ENCODE measurements at regions not wholly inside any gene's neighbourhood (a gene's known extent, or its start where the extent isn't known, plus 50 kb on each side); places are given as distances from the start of the nearest gene placed in this dataset.

DNA sequence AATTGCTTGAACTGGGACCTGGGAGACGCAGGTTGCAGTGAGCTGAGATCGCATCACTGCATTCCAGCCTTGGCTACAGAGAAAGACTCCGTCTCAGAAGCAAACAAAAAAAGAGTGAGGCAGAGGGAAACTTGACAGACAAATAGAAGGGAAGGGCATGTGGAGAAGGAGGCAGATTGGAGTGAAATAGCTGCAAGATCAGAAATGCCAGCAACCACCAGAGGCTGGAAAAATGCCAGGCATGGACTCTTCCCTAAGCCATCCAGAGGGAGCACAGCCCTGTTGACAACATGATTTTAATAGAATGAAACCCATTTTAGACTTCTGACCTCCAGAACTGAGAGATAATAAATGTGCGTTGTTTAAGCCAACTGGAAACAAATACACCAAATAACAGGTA, 447.2 kb upstream of the SPHKAP start:
- H3K9me2 ChIP-seq (replicated peaks; ENCODE audit: insufficient read depth), result no peaks in the 10 kb centered on the region
- H3K27me3 ChIP-seq, result no peaks in the 10 kb centered on the region
- H2AFZ ChIP-seq, result no peak overlapping the region
- no peaks in the 10 kb centered on the region for H3K36me3 ChIP-seq (replicated peaks; ENCODE audit: insufficient read depth, low read depth)
- H3K4me1 ChIP-seq (ENCODE audit: insufficient read depth), result no peaks in the 10 kb centered on the region
- H3K9me3 ChIP-seq (ENCODE audit: low read depth), result no peaks in the 10 kb centered on the region
- H3K4me2 ChIP-seq, result no peak overlapping the region
- no peaks in the 10 kb centered on the region for H4K20me1 ChIP-seq (ENCODE audit: insufficient read depth, poor library complexity, severe bottlenecking)
- no peak for TF ChIP-seq EZH2 (IDR thresholded peaks at IDR 0.05; ENCODE audit: borderline replicate concordance)
- TF ChIP-seq EZH2phosphoT487 (IDR thresholded peaks at IDR 0.05; ENCODE audit: low read depth, severe bottlenecking, unreplicated experiment), result no peak
- TF ChIP-seq, protein P1, sequence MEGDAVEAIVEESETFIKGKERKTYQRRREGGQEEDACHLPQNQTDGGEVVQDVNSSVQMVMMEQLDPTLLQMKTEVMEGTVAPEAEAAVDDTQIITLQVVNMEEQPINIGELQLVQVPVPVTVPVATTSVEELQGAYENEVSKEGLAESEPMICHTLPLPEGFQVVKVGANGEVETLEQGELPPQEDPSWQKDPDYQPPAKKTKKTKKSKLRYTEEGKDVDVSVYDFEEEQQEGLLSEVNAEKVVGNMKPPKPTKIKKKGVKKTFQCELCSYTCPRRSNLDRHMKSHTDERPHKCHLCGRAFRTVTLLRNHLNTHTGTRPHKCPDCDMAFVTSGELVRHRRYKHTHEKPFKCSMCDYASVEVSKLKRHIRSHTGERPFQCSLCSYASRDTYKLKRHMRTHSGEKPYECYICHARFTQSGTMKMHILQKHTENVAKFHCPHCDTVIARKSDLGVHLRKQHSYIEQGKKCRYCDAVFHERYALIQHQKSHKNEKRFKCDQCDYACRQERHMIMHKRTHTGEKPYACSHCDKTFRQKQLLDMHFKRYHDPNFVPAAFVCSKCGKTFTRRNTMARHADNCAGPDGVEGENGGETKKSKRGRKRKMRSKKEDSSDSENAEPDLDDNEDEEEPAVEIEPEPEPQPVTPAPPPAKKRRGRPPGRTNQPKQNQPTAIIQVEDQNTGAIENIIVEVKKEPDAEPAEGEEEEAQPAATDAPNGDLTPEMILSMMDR (IDR thresholded peaks at IDR 0.05; ENCODE audit: poor library complexity), result no peak
- H3K79me2 ChIP-seq, result no peaks in the 10 kb centered on the region
- no peak overlapping the region for H3K27ac ChIP-seq
- no peak overlapping the region for H3K4me3 ChIP-seq
- DNase-seq (ENCODE audit: low spot score), result no peak
- 75% methylated on average over 4 of the region's 4 CpGs for WGBS (ENCODE audit: low lambda C conversion rate, missing lambda C conversion rate)

DNA sequence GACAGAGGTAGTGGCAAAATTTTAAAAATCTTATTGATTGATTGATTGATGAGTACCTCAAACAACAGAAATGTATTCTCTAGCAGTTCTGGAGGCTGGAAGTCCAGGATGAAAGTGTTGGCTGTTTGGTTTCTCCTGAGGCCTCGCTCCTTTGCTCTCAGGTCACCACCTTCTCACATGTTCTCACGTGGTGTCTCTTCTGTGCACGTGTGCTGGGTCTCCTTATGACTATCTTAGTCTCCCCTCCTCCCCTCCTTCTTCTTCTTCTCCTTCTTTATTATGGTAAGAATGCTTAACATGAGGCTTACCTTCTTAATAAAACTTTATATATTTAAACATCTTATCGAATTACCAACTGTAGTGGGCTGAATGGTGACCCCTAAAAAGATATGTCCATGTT, 446.0 kb upstream of the SPHKAP start:
- no peak overlapping the region for H3K27ac ChIP-seq
- H3K9me3 ChIP-seq (ENCODE audit: low read depth), result no peaks in the 10 kb centered on the region
- TF ChIP-seq, protein P1 (IDR thresholded peaks at IDR 0.05; ENCODE audit: poor library complexity), result no peak
- TF ChIP-seq EZH2 (IDR thresholded peaks at IDR 0.05; ENCODE audit: borderline replicate concordance), result no peak
- no peak for TF ChIP-seq EZH2phosphoT487 (IDR thresholded peaks at IDR 0.05; ENCODE audit: low read depth, severe bottlenecking, unreplicated experiment)
- H2AFZ ChIP-seq, result no peak overlapping the region
- H3K4me2 ChIP-seq, result no peak overlapping the region
- no peak overlapping the region for H3K4me3 ChIP-seq
- no peak for DNase-seq (ENCODE audit: low spot score)
- no peaks in the 10 kb centered on the region for H4K20me1 ChIP-seq (ENCODE audit: insufficient read depth, poor library complexity, severe bottlenecking)
- H3K36me3 ChIP-seq (replicated peaks; ENCODE audit: insufficient read depth, low read depth), result no peaks in the 10 kb centered on the region
- no peaks in the 10 kb centered on the region for H3K4me1 ChIP-seq (ENCODE audit: insufficient read depth)
- no peaks in the 10 kb centered on the region for H3K9me2 ChIP-seq (replicated peaks; ENCODE audit: insufficient read depth)
- no peaks in the 10 kb centered on the region for H3K79me2 ChIP-seq
- WGBS (ENCODE audit: low lambda C conversion rate, missing lambda C conversion rate), result 95% methylated on average over 4 of the region's 4 CpGs
- H3K27me3 ChIP-seq, result no peaks in the 10 kb centered on the region

DNA sequence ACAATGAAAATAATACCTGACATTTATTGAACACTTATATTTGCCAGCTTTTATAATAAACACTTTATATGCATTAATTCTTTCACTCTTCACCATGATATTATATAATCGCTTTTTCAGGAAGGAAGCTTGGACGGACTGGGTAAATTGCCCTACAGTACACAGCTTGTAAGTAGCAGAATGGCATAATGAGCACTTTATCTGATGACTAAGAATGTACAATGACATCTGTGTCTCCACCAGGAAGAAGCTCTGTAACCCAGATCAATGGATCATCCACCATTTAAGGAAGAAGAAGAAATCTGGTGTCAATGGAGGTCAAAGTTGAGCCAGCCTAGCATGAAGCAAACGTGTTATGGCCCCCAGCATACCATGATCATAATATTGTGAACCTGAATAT, 444.0 kb upstream of the SPHKAP start:
- Histone ChIP-seq H3K79me2 (no peaks in the 10 kb centered on the region), H4K20me1 (ENCODE audit: insufficient read depth, poor library complexity, severe bottlenecking) (no peaks in the 10 kb centered on the region), H3K4me3 (no peak overlapping the region), H2AFZ (no peak overlapping the region), H3K9me2 (replicated peaks; ENCODE audit: insufficient read depth) (no peaks in the 10 kb centered on the region), H3K4me2 (no peak overlapping the region), H3K27me3 (no peaks in the 10 kb centered on the region), H3K27ac (no peak overlapping the region), H3K36me3 (replicated peaks; ENCODE audit: insufficient read depth, low read depth) (no peaks in the 10 kb centered on the region), H3K4me1 (ENCODE audit: insufficient read depth) (no peaks in the 10 kb centered on the region), H3K9me3 (ENCODE audit: low read depth) (no peaks in the 10 kb centered on the region)
- no peak for DNase-seq (ENCODE audit: low spot score)
- no peak for TF ChIP-seq EZH2phosphoT487 (IDR thresholded peaks at IDR 0.05; ENCODE audit: low read depth, severe bottlenecking, unreplicated experiment)
- no peak for TF ChIP-seq EZH2 (IDR thresholded peaks at IDR 0.05; ENCODE audit: borderline replicate concordance)
- TF ChIP-seq, protein P1 (IDR thresholded peaks at IDR 0.05; ENCODE audit: poor library complexity), result no peak
- 90% methylated on average over 3 of the region's 3 CpGs for WGBS (ENCODE audit: low lambda C conversion rate, missing lambda C conversion rate)

DNA sequence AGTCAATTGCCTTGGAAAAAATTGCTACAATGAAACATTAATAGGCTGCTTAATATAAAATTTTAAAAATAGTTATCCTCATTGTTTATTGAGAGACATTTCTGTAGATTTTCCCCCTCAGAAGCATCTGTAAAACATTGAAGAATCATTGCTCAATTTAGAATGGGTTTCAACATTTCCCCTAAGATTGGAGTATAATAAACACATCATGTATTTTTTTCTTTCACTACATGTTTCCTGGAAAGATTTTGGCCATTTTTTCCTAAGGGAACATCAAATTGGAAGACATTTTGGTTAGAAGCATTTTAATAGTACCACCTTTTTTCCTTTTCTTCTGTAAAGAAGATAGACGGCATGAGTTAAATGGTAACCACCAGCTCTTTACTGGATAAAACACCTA, 443.2 kb upstream of the SPHKAP start:
- TF ChIP-seq EZH2 (IDR thresholded peaks at IDR 0.05; ENCODE audit: borderline replicate concordance) (no peak), EZH2phosphoT487 (IDR thresholded peaks at IDR 0.05; ENCODE audit: low read depth, severe bottlenecking, unreplicated experiment) (no peak)
- TF ChIP-seq, protein P1 (IDR thresholded peaks at IDR 0.05; ENCODE audit: poor library complexity), result no peak
- Histone ChIP-seq H3K27me3 (no peaks in the 10 kb centered on the region), H3K9me2 (replicated peaks; ENCODE audit: insufficient read depth) (no peaks in the 10 kb centered on the region), H3K9me3 (ENCODE audit: low read depth) (no peaks in the 10 kb centered on the region), H3K36me3 (replicated peaks; ENCODE audit: insufficient read depth, low read depth) (no peaks in the 10 kb centered on the region), H4K20me1 (ENCODE audit: insufficient read depth, poor library complexity, severe bottlenecking) (no peaks in the 10 kb centered on the region), H3K4me3 (no peak overlapping the region), H3K4me1 (ENCODE audit: insufficient read depth) (no peaks in the 10 kb centered on the region), H3K79me2 (no peaks in the 10 kb centered on the region), H3K27ac (no peak overlapping the region), H3K4me2 (no peak overlapping the region), H2AFZ (no peak overlapping the region)
- DNase-seq (ENCODE audit: low spot score), result no peak
- WGBS (ENCODE audit: low lambda C conversion rate, missing lambda C conversion rate), result 92% methylated on average over 1 of the region's 1 CpG
